NCI-H345 treated with DMSO at 0.1 percent for 48 hours (cell line): ENCODE measurements at regions not wholly inside any gene's neighbourhood (a gene's known extent, or its start where the extent isn't known, plus 50 kb on each side); places are given as distances from the start of the nearest gene placed in this dataset.

Source experiments
- DNase-seq: peaks from one replicate; lab custom pipeline; 2025; ENCODE audit not compliant: unreplicated experiment; lab: John Stamatoyannopoulos, UW

- DNase-seq, result no peak
Observed at GRCh38 chr4:44071959-44072955, 376.4 kb downstream of the KCTD8 start.

DNA sequence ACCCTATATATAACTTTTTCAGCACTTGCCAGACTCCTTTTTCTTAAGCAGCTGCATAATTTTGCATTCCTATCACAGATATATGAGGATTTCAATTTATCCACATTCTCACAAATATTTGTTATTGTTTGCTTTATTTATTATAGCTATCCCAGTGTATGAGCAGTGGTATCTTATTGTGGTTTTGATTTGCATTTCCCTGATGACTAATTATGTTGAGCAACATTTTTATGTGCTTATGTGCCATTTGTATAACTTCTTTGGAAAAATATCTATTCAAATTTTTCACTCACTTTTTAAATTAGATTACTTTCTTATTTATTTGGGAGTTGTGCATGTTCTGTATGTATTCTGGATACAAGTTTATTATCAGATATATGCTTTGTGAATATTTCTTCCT is 361.9 kb downstream of the KCTD8 start:
- DNase-seq, result no peak

DNA sequence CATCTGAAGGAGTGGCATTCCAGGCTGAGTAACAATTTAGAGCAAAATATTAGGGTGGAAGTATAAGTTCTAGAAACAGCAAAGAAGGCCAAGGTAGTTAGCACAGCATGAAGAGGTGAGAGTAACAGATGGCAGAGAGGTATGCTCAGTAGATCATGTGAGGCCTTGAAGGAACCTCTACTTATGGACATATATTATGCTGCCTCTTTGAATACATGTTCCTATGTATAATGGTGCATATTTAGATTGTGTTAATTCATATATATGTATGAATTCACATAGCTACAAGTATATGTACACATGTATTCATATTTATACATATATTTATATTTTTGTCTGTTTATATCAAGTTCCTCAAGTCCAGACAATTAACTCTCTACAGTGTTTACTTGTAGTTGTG is 355.2 kb downstream of the KCTD8 start:
- no peak for DNase-seq

- DNase-seq, result no peak
Observed at GRCh38 chr4:44098973-44099372, 349.6 kb downstream of the KCTD8 start.

GRCh38 chr4:44100456-44100855 is 348.2 kb downstream of the KCTD8 start:
- DNase-seq, result no peak

DNA sequence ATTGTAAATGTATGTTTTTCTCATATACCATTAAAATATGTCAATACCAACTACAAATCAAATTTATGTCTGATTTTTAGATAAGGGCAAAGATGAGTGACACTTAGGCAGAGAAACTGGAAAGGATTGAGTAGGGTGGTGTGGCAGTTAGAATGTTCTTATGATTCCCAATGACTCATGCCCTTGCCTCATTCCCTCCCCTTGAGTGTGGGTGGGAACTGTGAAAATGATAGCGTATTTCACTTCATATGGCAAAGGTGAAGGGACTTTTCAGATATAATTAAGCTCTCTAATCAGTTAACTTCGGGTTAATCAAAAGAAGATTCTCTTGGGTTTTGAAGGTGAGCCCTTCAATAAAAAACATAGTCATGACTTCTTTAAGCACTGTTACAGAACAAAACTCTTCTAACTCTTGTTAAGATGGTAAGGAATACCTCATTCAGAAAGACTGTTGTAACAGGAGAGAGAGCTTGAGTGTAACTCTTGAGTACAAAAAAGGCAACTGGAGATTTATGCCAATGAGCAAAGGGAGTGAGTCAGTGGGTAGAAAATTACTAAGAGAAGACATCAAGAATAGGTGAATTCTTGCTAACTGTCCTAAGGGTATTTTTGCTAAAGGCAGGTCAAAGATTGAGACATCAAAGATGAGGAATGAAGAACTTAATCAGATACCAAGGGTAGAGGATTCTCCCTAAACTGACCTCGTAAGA is 329.5 kb downstream of the KCTD8 start:
- no peak for DNase-seq

GRCh38 chr4:44120646-44121045 is 328.0 kb downstream of the KCTD8 start:
- DNase-seq, result no peak

- DNase-seq, result no peak
Observed at GRCh38 chr4:44121210-44121609, 327.4 kb downstream of the KCTD8 start.
